Body of pancreas (tissue), 4 donors: ENCODE measurements at regions not wholly inside any gene's neighbourhood (a gene's known extent, or its start where the extent isn't known, plus 50 kb on each side); places are given as distances from the start of the nearest gene placed in this dataset.

Experiments
- CTCF ChIP-seq, 7 experiments: fragments of 450-650 bp in 4 of 7; fragments of 200-600 bp in 3 of 7; sonication (generic) in 3 of 7; IDR thresholded peaks; one replicate each; pipeline ENCODE4 v1.5.1; 2016 to 2019; ENCODE audit warnings: antibody characterized with exemption in 7 of 7
- POLR2A ChIP-seq, 3 donors: fragments of 450-650 bp; IDR thresholded peaks; one replicate each; pipeline ENCODE4 v1.6.1; 2016; ENCODE audit warnings: antibody characterized with exemption in 3 of 3, mild to moderate bottlenecking in 2 of 3

DNA sequence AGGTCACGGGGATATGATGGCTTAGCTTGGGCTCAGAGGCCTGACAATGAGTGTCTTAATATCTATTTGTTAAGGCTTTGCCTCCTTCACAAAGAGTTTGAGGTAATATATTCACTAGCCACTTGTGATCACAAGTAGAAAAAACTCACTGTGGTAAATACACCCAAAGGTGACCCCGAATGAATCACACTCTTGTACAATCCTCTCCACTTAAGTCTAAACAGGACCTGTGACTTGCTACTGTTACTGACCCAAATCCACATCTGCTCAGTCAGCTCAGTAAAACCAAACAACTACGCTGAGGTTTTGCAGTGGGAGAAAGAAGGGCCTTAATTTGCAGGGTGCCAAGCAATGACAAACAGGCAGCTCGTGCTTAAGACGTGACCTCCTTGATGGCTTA is 223.8 kb upstream of the MAGEC2 start:
- TF ChIP-seq POLR2A (IDR thresholded peaks at IDR 0.05) (no peak), CTCF (IDR thresholded peaks at IDR 0.05) (no peak)
